ENCODE measurements at regions not wholly inside any gene's neighbourhood (a gene's known extent, or its start where the extent isn't known, plus 50 kb on each side); places are given as distances from the start of the nearest gene placed in this dataset.
"Not testable (repeated sequence)": the region's sequence is repeated elsewhere in the genome, so short reads cannot be mapped to it uniquely, and the experiment has no call there.

DNA sequence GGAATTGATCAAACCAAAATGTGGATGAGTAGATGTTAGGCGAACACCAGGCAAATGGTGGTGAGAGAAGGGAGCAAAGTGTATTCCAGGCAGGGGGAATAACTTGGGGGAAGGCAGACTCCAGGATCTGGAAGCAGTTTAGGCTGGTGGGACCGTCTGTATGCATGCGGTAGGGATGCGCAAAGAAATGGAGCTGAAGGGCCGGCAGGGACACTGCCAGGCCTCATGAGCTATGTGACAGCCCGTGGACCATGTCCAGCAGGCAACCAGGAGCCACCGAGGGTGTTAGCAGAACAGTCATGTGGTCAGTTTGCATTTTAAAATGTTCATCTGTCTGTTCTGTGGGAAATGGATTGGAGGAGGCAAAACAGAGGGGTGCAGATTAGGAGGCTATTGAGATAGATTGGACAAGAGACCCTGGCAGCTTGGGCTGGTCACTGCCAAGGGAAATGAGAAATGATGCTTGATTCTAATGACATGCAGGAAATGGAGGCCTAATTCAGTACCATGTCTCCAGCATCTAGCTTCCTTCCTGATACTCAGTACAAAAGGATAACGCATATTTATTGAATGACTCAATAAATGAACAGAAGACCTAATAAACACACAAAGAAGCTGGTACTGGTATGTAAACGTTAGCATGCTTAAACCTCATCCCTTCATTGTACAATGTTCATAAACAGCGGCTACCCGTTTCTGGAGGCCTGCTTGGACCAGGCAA lies 412.4 kb downstream of the BUD13 start:
- no peak for DNase-seq

DNA sequence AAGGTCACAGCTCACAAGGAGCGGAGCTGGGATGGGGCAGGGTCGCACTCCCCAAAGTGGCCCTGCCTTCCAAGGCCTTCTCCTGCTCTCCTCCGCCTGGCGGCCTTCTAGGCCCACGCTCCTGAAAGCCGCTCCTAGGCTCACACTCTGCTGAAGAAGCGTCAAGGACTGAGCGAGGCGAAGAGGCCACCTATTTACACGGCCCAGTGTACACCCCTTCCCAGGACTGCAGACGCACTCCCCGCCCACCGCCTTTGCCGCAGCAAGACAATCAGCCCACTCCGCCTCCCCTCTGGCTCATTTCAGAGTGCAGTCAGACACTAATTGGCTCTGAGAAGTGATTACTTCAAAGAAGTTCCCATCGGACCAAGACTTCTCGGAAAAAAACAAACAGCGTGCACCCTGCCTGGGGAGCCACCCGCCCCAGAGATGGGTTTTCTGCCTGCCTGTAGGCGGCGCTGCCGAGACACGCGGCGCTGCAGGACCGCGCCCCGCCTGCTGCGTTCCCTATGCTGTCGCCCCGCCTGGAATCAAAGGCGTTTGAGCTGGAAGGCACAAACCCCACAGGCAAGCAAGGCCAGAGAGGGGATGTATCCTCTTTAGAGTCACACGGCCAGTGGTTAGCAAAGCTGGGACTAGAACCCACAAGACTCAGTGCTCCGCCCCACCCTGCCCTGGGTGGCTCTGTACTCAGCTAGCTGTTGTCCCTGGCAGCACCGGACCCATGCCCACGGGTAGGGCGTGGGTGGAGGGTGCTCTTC lies 414.8 kb downstream of the BUD13 start:
- DNase-seq = peak; percentile 88

DNA sequence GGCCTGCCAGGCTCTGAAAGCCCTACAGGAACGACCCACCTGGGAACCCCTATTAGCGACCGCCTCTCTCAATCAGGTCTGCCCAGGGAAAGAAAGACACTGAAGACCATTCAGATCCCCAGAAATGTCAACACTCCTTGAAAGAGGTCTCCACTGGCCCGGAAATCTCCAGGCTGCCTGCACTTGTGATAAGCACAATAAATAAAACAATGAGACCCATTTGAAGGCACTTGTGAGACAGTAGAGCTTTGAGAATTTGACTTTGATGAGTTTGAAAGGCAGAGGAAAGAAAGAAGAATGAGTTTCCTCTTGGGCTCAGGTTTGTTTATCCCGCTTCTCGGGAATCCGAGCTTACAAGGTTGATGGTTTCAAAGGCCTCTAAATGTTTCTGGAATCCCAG lies 416.3 kb downstream of the BUD13 start:
- DNase-seq = no peak

DNA sequence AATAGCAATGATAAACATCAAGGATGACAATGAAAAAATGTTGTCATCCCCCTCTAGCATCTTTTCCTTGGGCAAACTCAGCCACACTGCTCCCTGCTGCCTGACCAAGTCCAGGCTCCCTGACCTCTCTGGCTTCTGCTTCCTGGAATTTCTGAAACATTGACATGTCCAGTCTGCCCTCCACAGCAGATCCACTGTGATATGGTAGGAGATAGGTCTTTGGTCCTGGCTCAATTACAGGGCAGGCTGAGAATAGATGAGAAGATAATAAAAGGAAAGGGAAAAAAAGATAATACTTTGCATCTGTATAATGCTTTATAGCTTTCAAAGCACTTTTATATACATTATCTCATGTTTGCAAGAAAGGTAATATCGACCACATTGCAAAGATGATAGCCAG lies 417.7 kb downstream of the BUD13 start:
- no peak for DNase-seq

DNA sequence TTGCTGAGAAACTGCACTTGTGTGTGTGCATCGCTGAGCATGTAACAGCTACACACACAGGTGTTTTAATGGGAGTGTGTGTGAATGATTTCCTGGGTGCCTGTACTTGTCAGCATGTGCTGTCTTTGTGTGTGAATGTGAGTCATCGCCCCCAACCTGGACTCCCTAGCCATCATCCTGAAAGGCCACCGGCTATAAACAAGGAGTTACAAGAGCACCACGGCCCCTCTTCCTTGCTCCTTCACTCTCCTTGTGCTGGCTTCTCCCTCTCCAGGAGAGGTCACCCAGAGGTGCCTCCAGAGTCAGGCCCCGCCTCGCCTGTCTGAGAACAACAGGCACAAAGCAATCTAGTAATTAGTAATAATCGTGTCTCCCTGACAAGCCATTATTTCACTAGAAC lies 419.2 kb downstream of the BUD13 start:
- no peak for DNase-seq

DNA sequence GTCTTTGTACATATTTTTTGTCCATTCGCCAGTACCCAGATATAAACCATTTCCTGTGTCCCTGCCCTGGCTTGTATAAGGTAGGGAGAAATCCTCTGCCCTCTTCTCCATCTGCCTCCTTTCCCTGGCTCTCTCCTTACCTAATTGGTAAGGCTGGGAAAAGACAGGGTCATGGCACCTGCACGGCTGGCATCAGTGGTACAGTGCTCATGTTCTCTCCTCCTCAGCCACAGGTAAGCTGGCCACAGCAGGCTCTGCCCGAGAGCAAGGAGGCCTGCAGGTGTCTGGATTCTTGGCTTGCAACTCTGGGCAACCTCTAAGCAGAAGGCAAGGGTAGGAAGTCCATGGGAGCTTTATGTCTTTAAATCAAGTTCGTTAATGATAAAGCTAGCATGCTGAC lies 419.9 kb downstream of the BUD13 start:
- no peak for DNase-seq

DNA sequence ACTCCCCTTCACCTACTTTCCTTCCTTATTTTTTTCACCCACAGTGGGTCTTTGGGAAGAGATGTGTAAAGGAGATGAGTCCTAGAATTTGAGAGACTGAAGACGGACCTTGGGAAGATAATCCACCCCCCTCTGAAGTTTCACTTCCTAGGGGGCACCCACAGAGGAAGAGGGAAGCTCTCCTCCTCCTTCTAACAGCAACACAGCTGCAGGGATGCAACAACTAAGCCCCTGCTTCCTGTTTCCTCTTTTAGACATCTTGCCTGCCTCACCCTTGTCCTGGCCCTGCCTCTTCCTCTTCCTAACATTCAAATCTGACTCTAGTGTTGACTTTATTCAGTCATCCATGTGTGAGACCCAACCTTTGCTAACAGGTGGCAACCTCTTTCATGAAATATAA lies 424.6 kb downstream of the BUD13 start:
- no peak for DNase-seq

DNA sequence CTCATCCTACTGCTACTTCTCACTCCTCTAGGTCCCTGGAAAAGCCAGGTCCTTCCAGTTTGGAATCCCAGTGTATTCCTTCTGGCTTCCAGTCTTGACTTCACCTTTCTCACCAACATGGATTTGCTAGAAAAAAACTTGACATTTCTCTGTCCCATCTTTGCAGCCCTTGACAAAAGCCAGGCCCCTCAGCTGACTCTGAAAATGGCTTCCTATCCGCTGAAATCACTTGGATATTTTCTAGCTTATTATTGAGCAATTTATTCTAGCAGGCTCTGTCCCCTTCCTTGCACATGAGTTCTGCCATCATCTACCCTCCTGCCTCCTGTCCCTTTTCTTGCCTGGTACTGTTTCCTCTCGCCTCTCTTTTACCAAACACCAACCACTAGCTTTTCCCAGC lies 427.2 kb downstream of the BUD13 start:
- DNase-seq = no peak

GRCh38 chr11:116344601-116345000 lies 428.2 kb downstream of the BUD13 start:
- DNase-seq = no peak

DNA sequence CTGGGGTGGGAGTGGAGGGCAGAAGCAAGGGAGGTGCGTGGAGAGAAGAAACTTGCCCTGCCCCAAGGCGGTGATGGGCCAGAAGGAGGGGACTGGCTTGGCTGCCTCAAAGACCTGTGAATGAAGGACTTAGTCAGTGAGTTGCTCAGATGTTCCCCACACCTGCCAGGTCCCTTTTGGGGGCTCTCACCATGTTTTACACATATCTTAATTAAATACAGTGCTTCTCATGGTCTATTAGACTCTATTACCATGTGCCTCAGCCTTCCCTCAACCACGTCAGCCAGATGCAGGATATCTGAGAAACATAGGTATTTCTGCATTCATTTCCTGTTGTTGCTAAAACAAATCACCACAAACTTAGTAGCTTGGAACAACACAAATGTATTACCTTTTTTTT lies 429.5 kb downstream of the BUD13 start:
- no peak for DNase-seq

GRCh38 chr11:116342148-116342547 lies 430.6 kb downstream of the BUD13 start:
- DNase-seq = peak; percentile 29

DNA sequence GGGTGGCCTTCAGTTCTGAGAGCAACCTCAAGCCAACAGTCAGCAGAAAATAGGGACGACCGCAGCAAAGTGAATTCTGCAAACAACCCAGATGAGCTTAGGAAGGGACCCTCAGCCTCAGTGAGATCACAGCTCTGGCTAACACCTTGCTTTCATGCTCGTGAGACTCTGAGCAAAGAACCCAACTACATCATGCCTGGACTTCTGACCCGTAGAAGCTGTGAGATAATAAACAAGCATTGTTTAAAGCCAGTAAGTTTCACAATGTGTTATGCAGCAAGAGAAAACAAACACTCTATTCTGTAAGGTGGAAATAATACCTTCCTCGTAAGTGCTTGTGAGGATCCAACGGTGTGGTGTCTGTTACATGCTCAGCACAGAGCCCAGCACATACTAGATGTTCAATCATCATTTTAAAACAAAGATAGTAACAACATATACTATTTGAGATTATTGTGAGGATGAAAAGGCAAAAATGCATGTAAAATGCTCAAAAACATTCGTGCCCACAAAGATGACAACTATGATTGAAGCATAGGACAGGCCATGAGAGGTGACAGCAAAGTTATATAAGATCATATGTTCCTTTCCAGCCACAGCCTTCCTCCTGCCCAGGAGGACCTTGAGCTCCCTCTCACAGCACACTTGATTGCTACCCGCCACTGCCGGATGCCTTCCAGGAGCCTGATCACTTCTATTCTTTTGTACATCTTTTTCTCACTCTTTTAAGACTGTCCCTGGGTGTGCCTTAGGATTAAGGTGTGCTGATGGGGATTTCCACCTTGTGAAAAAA lies 433.3 kb downstream of the BUD13 start:
- peak; percentile 37 for DNase-seq

- not testable (repeated sequence) for DNase-seq
These were observed 434.3 kb downstream of the BUD13 start for GRCh38 chr11:116338500-116338899.

- DNase-seq = no peak
These were observed 436.2 kb downstream of the BUD13 start for GRCh38 chr11:116336540-116336939.

DNA sequence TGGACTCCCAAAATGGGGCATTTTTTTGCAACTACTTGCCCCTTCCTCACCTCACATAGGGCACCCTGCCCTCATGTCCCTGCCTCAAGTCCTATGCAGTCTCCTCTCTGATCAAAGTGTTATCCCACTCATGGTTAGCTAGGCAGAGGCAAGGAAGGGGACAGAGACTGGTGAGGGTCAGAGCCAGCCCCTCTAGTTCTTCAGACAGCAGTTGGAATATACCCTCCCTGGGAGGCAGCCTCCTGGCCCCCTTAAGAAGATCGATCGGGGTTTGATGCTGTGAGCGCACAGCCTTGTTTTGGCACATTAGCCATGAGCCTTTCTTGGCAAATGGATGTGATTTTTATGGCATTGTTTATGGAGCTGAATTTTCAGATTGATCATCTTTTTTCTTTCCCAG lies 436.9 kb downstream of the BUD13 start:
- DNase-seq = no peak

DNA sequence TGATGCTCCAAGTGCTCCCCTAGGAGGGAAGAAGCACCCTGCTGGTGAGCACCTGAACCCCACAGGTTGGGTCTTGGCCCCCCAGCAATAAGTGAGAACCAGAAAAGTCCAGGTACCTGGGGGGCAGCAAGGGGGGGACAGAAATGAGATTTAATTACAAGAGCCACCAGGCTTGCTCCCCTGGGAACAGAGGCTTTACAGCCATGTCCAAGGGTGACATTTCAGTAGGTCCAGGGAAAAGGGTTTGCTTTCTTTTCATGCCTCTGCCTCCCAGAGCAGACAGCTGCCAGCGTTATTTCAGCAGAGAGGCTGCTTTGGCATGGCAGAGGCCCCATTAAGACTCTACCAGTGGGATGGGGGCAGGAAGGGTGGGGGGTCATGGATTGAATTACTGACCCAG lies 437.7 kb downstream of the BUD13 start:
- DNase-seq = peak; percentile 36

- DNase-seq = peak; percentile 37
These were observed 438.2 kb downstream of the BUD13 start for GRCh38 chr11:116334596-116334995.

- DNase-seq = peak; percentile 38
These were observed 439.7 kb downstream of the BUD13 start for GRCh38 chr11:116333001-116333535.

DNA sequence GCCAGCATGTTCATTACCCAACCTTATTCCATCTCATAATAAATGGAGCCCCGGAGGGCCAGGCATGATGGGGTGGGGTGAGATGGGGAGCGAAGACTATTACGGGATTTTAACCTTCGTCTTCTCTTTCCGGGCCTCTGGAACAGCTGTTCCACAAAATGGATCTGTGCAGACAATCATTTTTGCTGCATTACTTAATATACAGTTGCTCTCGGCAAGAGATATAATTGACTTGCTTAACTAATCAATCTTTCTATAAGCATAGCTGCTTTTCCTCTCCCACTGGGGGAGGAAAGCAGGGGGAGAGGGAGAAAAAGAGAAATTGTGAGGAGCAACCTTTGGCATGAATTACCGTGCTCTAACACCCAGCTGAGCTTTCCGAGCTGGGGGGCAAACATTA lies 440.4 kb downstream of the BUD13 start:
- DNase-seq = no peak

DNA sequence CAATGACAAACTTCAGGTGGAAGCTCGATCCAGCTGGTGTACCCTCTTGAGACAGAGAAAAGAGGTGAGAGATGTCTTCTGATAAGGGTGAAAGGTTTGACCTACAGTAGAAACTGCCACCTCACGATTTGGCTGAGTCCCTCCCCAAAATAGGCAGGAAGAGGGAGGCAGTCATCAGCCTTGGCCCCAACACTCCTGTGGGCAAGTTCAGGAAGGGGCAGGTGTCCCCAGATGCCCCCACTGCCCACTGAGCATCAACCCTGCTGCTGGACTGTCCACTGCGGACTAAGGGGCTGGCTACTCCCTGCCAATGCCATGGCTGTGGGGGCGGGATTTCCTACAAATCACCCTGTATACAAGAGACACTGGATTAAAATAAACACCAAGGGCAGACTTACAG lies 441.4 kb downstream of the BUD13 start:
- peak; percentile 30 for DNase-seq

- DNase-seq = peak; percentile 42
These were observed 442.2 kb downstream of the BUD13 start for GRCh38 chr11:116330439-116331185.

- no peak for DNase-seq
These were observed 443.3 kb downstream of the BUD13 start for GRCh38 chr11:116329354-116330090.
